SU-DHL-6 (cell line): ENCODE measurements at regions not wholly inside any gene's neighbourhood (a gene's known extent, or its start where the extent isn't known, plus 50 kb on each side); places are given as distances from the start of the nearest gene placed in this dataset.

Experiments used
- H2AFZ ChIP-seq: fragments of 200-600 bp; sonication (generic); 2 replicates; pipeline ENCODE4 v1.6.1; 2014; ENCODE audit warnings: low read depth, mild to moderate bottlenecking, moderate library complexity, mixed read lengths, antibody characterized with exemption, low read length; ENCODE audit not compliant: severe bottlenecking
- H3F3A ChIP-seq: fragments of 200-600 bp; shearing (Covaris generic); 2 replicates; pipeline ENCODE4 v1.6.0; 2016; ENCODE audit warnings: antibody characterized with exemption, mild to moderate bottlenecking; ENCODE audit not compliant: insufficient read depth
- H3K27ac ChIP-seq: fragments of 200-600 bp; sonication (generic); 2 replicates; pipeline ENCODE4 v1.5.1; 2016; ENCODE audit warnings: low read depth, mild to moderate bottlenecking, low read length, moderate library complexity, mixed read lengths
- H3K27me3 ChIP-seq: fragments of 200-600 bp; sonication (generic), shearing (Covaris generic); 2 replicates; pipeline ENCODE4 v1.6.0; 2014; ENCODE audit warnings: mild to moderate bottlenecking, low read length
- H3K36me3 ChIP-seq: fragments of 200-600 bp; sonication (generic); 2 replicates; pipeline ENCODE4 v1.6.1; 2014; ENCODE audit warnings: mild to moderate bottlenecking, low read length, mixed read lengths
- H3K4me2 ChIP-seq: fragments of 300-600, 200-600 bp; shearing (Covaris generic), sonication (generic); 2 replicates; pipeline ENCODE4 v1.6.0; 2014; ENCODE audit warnings: low read length, low read depth, mild to moderate bottlenecking; ENCODE audit not compliant: poor library complexity, severe bottlenecking
- H3K4me3 ChIP-seq: fragments of 200-600 bp; sonication (generic); 2 replicates; pipeline ENCODE4 v1.5.1; 2014; ENCODE audit warnings: antibody characterized with exemption, low read length, mild to moderate bottlenecking, mixed read lengths; ENCODE audit not compliant: insufficient read depth, poor library complexity, severe bottlenecking
- H3K79me2 ChIP-seq: fragments of 200-600 bp; sonication (generic); 2 replicates; pipeline ENCODE4 v1.6.1; 2014; ENCODE audit warnings: mild to moderate bottlenecking, low read length, moderate library complexity; ENCODE audit not compliant: insufficient read depth
- H3K9ac ChIP-seq: fragments of 200-600 bp; sonication (generic); 2 replicates; pipeline ENCODE4 v1.7.0; 2014; ENCODE audit warnings: mild to moderate bottlenecking, low read length
- H3K9me2 ChIP-seq: fragments of 200-600 bp; sonication (generic); replicated peaks from 2 replicates; pipeline ENCODE4 v1.6.1; 2014; ENCODE audit warnings: low read length; ENCODE audit not compliant: insufficient read depth
- H3K9me3 ChIP-seq: fragments of 200-600 bp; sonication (generic); 2 replicates; pipeline ENCODE4 v1.6.1; 2014; ENCODE audit warnings: low read length, mixed read lengths; ENCODE audit not compliant: insufficient read depth
- H4K20me1 ChIP-seq: fragments of 200-600 bp; sonication (generic); 2 replicates; pipeline ENCODE4 v1.6.1; 2014; ENCODE audit warnings: low read depth, mild to moderate bottlenecking, antibody characterized with exemption, low read length, moderate library complexity, mixed read lengths
- EZH2phosphoT487 ChIP-seq: fragments of 200-600 bp; sonication (generic), shearing (Covaris generic); conservative IDR thresholded peaks from 2 replicates; pipeline ENCODE4 v1.6.1; 2018; ENCODE audit warnings: mild to moderate bottlenecking, antibody characterized with exemption, low read length, moderate library complexity, mixed read lengths
- TF ChIP-seq, protein P1 (sequence below): fragments of 200-600 bp; sonication (generic); IDR thresholded peaks from one replicate; pipeline ENCODE4 v1.5.1; 2017; ENCODE audit warnings: antibody characterized with exemption, mild to moderate bottlenecking, low read length, moderate library complexity; ENCODE audit not compliant: insufficient read depth, poor library complexity, severe bottlenecking

DNA sequence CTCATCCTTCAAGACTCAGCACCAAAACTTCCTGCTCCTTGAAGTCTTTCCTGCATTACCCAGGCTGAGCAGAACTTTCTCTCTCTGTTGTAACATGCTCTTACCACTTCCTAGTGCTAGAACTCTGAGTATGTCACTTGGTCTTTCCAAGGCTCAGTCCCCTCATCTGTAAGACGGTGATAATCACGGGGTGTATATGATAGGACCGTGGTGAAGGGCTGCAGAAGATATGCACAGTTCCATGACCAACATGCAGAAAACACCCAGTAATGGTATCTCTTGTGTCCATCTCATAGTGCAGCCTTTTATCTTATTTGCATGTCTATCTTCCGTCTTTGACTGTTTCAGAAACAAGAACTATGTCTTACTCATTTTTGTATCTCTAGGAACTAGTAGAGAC, 154.5 kb downstream of the ZNF621 start:
- Histone ChIP-seq H3K4me3 (no peak overlapping the region), H3K9me3 (no peaks in the 10 kb centered on the region), H3K36me3 (no peaks in the 10 kb centered on the region), H3K9me2 (no peaks in the 10 kb centered on the region), H3K9ac (no peak overlapping the region), H2AFZ (no peak overlapping the region), H3K27me3 (no peaks in the 10 kb centered on the region), H3K27ac (no peak overlapping the region), H3K79me2 (no peaks in the 10 kb centered on the region), H3F3A (no peaks in the 10 kb centered on the region), H3K4me2 (no peak overlapping the region), H4K20me1 (no peaks in the 10 kb centered on the region)
- TF ChIP-seq EZH2phosphoT487: no peak
- TF ChIP-seq, protein P1, sequence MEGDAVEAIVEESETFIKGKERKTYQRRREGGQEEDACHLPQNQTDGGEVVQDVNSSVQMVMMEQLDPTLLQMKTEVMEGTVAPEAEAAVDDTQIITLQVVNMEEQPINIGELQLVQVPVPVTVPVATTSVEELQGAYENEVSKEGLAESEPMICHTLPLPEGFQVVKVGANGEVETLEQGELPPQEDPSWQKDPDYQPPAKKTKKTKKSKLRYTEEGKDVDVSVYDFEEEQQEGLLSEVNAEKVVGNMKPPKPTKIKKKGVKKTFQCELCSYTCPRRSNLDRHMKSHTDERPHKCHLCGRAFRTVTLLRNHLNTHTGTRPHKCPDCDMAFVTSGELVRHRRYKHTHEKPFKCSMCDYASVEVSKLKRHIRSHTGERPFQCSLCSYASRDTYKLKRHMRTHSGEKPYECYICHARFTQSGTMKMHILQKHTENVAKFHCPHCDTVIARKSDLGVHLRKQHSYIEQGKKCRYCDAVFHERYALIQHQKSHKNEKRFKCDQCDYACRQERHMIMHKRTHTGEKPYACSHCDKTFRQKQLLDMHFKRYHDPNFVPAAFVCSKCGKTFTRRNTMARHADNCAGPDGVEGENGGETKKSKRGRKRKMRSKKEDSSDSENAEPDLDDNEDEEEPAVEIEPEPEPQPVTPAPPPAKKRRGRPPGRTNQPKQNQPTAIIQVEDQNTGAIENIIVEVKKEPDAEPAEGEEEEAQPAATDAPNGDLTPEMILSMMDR: no peak

DNA sequence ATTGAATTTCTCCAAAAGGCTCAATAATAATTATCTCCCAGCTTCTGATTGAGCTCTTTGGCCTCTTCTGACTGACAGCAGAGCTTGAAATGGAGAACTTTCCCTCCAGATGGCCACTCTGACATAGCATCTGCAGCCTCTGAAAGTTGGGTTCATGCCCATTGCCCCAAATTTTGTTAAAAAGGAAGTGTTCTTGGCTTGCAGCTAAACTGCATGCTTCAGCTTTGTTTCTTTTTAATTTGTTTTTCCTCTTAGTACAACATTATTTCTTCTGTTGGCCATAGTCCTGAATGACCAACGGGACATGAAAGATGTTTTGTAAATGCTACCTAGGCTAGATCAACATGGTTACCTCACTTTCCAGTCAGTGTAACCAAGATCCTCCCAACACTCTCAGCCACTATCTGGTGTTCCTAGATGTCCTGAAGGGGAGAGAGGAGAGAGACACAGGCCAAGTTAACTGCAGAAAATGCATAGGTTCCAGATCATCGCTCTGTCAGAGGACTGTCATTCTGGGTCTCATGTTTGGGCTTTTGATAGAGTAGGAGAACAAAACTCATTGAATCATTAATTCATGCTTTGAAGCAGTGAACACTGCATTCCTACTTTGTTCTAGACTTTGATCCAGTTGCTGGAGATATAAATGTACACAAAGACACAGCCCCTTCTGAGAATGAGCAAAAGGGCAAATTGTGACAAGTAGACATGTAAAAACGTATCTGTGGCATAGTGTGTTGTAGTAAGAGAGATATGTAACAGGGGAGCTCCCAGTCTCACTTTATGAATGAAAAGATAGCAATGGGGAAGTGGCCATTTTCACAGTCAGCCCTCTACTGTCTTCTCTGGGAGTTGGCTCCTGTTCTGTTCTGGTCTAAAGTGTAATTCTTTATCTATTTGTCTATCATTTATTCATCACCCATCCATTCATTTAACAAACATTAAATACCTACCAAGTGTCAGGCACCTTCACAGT, 156.2 kb downstream of the ZNF621 start:
- no peak overlapping the region for H3K27ac ChIP-seq
- H3K27me3 ChIP-seq: no peaks in the 10 kb centered on the region
- TF ChIP-seq, protein P1: no peak
- TF ChIP-seq EZH2phosphoT487: no peak

DNA sequence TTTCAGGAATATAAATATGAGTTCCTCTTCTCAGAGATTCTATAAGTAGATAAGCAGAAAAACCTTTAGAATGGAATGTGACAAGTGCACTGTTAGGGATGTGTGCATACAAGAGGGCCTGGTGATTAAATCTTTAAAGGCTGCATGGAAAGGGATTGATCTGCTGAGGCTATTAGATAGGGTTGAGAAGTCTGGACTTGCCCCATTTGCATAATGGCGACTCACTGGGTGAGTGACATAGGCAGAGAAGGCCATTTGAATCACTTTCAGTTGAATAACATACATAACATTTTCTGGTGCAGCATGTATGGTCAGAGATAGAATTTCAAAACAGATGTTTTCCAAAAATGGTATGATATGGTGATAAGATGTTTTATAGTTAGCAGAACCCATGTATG, 156.9 kb downstream of the ZNF621 start:
- no peaks in the 10 kb centered on the region for H3K9me2 ChIP-seq

More for the DNA sequence above, 156.2 kb downstream of the ZNF621 start:
- Histone ChIP-seq H3K9ac (no peak overlapping the region), H3K79me2 (no peaks in the 10 kb centered on the region), H2AFZ (no peak overlapping the region), H3K9me2 (no peaks in the 10 kb centered on the region), H3K4me3 (no peak overlapping the region), H4K20me1 (no peaks in the 10 kb centered on the region), H3F3A (no peaks in the 10 kb centered on the region), H3K4me2 (no peak overlapping the region), H3K36me3 (no peaks in the 10 kb centered on the region), H3K9me3 (no peaks in the 10 kb centered on the region)

More for the DNA sequence above, 156.9 kb downstream of the ZNF621 start:
- H3F3A ChIP-seq: no peaks in the 10 kb centered on the region
- H4K20me1 ChIP-seq: no peaks in the 10 kb centered on the region
- H3K27ac ChIP-seq: no peak overlapping the region
- TF ChIP-seq EZH2phosphoT487: no peak
- TF ChIP-seq, protein P1: no peak
- H2AFZ ChIP-seq: no peak overlapping the region
- no peaks in the 10 kb centered on the region for H3K27me3 ChIP-seq
- H3K9me3 ChIP-seq: no peaks in the 10 kb centered on the region
- no peak overlapping the region for H3K9ac ChIP-seq
- H3K4me2 ChIP-seq: no peak overlapping the region
- no peak overlapping the region for H3K4me3 ChIP-seq
- no peaks in the 10 kb centered on the region for H3K79me2 ChIP-seq
- no peaks in the 10 kb centered on the region for H3K36me3 ChIP-seq
